GM19025 (cell line): ENCODE measurements at regions not wholly inside any gene's neighbourhood (a gene's known extent, or its start where the extent isn't known, plus 50 kb on each side); places are given as distances from the start of the nearest gene placed in this dataset.
"Not testable (repeated sequence)": the region's sequence is repeated elsewhere in the genome, so short reads cannot be mapped to it uniquely, and the experiment has no call there.

ENCODE experiments used
- ATAC-seq: cut with Tn5 transposase; IDR thresholded peaks from one replicate; pipeline ENCODE4 v1.9.1; 2021; ENCODE audit warnings: mild to moderate bottlenecking, low read depth, moderate library complexity; ENCODE audit not compliant: unreplicated experiment

DNA sequence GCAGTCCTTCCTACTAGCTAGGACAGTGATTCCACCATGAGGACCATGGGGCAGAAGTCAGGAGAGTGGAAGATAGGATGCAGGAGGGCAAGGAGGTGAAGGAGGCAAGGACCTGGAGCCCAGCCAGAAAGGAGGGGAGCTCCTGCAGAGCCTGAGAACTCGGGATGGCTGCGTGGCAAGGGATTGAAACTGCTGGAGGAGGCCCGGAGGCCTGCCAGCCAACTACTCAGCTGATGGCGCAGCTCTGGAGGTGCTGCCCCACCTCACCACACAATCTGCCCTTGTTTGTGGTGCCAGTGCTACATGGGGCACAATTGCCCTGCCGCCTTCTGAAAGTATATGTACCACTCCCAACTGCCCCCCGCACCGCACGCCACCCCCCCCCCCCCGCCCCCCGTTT, 307.3 kb upstream of the CHRNA7 start:
- not testable (repeated sequence) for ATAC-seq

DNA sequence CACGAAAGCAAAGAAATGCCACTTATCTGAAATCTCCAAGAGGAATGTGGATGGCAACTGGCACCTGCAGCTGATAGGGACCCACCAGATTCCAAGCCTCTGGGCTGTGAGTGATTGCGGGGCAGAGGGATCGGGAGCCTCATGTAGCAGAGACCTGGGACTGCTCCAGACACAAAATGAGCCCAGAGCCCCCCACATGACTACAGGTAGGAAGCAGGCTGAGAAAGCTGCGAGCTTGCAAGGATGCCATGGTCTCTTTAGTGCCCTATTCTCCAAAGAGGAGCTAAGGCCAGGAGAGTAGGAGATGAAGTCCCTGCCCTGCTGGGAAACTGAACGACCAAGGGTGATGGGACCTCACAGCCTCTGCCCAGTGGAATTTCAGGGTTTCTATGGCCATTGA, 305.4 kb upstream of the CHRNA7 start:
- ATAC-seq = not testable (repeated sequence)

DNA sequence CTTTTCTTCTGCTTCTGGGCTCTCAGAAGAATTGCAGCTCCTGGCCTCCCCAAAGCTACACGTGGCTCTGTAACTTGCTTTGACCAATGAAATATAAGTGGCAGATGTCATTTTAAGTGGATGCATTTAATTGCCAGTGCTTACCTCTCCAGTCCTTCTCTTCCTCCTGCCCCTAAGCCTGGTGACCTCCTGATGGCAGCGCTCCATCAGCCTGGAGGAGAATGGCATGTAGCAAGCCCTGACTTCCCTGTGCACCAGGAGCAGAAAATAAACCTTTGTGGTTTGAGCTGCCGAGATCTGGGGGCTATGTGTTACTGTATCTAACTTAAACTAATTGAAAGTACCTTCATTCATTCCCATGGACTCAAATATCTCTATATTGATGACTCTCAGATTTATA, 304.7 kb upstream of the CHRNA7 start:
- ATAC-seq = not testable (repeated sequence)

DNA sequence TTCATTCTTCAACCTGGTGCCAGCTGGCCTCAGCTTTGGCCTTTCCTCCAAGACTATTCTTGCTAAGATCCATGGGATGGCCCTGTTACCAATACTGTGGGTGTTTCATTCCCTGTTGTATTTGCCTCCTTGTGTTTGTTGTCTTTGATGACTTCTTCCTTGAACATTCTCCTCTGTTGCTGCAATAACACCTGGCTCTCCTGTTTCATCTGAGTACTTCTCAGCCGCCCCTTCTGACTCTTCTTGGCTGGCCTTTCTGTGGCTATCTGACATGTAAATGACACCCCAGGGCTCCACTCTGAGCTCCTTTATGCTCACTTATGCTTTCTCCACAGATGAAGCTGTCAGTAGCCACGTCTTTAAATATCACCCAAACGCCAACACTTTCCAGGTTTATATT, 302.7 kb upstream of the CHRNA7 start:
- ATAC-seq = no peak

DNA sequence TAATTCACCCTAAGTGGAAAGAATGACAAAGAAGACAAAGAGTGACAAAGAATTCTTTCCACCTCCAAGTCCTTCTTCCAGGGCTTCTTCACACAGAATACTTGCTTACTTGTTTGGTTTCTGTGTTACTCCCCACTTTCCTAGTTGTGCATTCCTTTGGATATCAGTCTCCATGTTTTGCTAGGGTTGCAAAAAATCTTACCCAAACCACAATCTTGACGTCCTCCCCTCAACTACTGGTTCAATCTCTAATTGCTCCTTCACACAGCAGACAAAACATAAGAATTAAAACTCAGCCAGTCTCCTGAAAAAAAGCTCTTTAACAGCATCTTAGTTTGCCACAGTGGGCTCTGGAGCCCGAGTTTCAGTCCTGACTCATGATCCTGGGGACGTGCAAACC, 297.6 kb upstream of the CHRNA7 start:
- ATAC-seq = no peak

DNA sequence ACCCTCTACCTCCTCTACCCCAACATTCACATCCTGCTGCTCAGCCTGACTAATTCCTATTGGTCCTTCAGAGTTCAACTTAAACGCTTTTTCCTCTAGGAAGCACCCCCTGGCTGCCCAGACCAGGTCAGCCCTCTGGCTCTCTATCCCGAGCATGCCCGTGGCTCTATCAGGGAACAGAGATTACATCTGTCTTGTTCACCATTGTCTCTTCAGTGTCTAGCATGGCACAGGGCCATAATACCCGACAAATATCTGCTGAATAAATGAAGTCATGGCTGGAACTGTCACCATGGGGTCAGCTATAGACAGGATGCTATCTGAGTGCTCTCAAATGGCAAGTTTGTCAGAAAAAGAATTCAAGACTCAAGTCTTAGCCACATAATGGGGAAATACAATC, 296.9 kb upstream of the CHRNA7 start:
- no peak for ATAC-seq

DNA sequence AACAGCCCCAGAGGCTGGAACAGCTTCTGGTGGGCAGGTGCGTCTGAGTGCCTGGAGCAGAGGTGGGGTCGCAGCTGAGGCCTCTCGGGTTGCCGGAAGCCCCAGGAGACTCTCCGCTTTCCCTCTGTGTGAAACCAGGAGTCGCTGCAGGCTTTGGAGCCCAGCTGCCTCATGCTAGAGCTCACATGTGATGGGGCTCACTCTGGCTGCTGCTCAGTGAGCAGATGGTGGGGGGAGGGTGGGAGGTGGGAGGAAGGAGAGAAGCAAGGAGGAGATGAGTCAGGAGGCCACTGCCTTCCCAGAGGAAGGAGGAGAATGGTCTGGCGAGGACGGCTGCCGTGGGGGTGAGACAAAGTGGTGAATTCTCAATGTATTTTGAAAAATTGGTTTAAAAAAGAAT, 290.1 kb upstream of the CHRNA7 start:
- ATAC-seq = no peak

DNA sequence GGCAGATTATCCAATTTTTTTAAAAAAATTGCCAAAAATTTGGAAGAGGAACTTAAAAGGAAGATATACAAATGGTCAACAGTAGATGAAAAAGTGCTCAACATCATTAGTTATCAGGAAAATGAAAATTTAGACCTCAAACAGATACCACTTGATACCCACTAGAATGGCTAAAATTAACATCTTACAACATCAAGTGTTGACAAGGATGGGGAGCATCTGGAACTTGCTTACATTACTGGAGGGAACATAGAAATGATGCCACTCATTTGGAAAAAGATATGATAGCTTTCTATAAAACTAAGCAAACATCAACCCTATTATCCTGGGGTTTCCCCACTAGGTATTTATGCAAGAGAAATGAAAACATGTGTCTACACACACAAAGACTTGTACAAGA, 284.5 kb upstream of the CHRNA7 start:
- ATAC-seq = no peak

DNA sequence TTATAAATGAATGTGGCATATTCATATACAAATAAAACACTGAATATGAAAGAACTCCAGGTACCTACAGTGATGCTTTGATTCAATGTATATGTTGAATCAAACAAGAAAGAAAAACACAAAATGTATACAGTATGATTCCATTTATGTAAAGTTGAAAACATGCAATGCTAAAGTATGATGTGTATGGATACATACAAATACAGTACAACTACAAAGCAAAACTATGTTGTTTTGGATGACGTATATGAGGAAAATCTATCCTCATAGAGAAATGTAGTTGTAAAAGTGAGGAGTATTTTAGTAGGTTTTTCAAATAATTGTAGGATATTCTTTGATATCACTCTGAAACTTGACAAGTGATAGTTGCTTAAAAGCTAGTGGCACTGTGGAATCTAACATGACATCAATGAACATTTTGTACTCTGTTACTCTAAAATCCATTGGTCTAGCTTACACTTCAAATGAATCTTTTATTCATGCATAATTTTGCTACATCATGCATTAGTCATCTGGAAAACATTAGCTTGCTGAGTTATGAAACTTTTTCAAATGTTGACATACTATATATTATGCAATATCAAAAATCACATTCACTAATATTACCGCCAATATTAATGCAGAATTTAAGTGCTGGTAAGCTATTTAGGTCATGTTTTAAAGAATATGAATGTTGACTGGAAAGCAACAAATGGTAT, 278.1 kb upstream of the CHRNA7 start:
- ATAC-seq = no peak

DNA sequence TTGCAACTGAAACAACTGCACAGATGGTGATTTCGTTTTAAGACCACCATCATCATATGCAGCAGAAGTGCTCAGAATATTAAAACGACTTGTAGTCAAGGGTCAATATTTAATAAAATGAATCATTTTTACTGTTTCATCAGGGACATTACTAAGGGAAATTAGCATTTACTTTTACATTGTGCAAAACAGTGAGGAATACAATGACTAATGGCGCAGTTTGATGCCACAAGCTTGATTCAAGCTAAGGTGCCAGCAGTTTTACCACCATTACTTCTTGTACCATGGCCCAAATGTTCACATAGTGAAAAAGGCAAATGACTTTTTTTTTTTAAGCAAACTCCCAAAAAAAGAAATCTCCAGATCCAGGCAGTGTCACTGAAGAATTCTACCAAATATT, 277.4 kb upstream of the CHRNA7 start:
- no peak for ATAC-seq

DNA sequence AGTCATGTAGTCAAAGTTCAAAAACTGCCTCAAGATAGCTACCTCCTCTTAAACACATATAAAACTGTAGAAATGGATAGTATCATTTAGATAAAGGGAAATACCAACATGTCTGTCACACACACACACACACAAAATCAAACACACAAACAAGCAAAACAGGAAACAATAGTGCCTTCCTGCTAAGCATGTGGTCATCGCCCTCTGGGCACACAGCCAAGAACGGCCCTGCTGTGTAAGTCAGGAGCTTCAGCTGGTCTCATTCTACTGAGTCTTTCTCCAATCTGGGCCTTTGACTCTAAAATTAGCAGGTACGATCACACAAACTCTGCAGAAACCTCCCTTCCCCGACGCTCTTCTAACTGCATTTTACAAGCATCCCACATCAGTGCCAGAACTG, 272.2 kb upstream of the CHRNA7 start:
- no peak for ATAC-seq

DNA sequence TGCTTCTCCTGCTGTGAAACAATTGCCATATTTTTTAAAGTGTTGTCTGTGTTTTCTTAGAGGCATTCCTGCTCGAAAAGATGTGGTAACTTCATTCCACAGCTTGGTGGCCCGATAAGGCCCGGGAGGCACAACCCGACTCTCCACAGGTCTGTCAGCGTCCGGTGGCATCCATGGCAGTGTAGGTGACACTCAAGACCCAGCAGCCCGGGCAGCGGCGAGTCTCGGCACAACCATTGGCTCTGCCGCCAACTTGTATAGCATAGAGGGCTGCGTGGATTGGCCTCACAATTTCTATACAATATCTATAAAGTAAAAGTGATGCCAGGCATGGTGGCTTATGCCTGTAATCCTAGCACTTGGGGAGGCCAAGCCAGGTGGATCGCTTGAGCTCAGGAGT, 262.3 kb upstream of the CHRNA7 start:
- no peak for ATAC-seq

DNA sequence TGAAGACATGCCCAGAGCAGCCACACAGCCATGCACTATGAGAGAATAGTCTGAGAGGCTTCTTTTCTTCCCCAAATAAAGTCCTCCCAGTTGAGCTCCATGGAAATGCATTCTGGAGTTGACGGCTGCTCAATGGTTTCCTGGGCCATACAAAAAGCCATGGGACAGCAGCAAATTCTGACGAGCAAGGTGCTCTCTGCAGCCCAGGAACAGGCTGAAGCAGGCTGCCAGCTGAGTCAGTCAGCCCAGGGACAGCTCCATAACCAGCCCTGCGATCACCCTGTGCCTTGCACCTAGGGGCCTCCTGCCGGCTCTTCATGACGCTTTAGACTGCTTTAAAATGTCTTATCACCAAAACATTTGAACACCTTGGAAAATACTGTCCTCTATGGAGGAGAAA, 256.3 kb upstream of the CHRNA7 start:
- ATAC-seq = no peak

DNA sequence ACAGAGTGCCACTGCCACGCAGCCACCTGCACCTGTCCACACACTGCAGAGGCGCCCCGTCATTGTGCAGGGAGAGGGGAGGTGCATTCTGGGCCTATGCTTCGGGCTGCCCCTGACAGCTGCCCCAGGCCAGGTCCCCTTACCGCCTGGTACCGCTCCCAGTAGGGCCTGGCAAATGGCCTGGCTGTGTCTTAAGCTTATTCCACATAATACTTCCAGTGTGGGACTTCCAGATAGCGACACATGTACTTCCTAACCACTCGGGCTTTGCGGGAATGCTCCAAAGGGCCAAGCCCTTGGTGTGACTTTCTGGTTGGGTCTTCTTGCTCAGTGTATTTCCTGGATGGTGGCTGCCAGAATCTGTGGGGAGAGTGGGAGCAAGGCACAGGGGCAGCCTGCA, 254.3 kb upstream of the CHRNA7 start:
- no peak for ATAC-seq

DNA sequence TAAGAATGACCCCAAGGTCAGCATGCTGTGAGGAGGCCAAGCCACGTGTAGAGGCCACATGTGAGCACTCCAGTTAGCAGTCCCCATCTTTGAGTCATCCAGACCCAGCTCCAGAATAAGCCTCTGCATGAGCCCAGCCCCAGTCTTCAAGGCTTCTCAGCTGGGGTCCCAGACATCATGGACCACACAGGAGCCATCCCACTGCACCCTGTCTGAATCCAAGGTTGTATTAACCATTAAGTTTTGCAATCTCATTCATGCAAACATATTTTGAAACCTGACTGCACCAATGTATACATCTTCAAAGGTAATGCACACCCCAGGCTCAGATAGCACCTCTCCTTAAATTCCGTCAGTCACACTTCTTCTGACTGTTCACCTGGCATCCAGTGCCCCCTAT, 249.1 kb upstream of the CHRNA7 start:
- no peak for ATAC-seq

DNA sequence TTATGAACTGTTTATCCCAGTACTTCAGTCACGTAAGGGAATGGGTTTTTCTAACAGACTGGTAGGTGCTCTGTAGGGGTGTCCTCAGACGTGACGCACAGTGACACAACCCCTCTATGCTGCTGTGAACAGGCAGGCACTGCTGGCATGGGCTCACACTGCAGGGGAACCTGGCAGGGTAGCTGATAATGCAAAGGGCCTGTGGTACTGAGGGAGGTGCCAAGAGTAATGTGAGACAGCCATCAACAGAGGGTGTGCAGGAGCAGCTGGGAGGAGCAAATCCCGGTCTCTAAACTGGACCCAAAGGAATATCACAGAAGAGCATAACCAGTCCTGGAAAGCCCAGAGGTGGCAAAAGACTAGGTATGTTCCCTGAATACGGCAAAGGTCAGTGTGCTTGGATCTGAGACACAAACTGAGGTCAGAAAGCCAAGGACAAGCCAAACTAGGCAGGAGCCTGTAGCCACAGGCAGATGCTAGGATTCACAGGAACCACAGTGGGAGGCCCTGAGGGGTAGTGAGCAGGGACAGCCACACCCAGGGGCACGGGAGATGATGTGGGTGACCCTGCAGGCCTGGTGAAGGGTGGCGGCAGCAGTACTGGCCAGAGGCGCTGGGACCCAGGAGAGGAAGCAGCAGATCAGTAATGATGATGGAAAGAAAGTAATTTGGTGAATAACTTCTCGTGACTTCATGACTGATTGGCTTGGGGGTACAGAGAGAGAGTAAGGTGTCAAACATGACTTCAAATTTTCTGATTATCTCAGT, 248.1 kb upstream of the CHRNA7 start:
- no peak for ATAC-seq

DNA sequence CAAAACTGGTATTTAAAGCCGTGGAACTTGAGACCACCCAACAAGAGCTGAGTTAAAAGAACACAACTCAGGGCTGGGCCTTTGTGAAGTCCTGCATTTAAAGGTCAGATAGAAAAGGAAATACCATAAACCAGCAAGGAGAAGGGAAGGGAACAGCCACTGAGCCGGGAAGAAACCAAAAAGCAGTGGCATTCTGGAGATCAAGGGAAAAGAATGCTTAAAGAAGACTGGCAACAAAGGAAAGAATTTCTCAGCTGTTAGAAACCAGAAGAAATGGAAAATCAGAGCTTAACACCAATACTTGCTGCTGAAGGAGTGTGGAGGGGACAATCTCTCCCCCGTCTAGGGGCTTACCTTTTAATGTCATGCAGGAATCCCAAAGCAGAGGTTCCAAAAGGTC, 247.4 kb upstream of the CHRNA7 start:
- no peak for ATAC-seq

DNA sequence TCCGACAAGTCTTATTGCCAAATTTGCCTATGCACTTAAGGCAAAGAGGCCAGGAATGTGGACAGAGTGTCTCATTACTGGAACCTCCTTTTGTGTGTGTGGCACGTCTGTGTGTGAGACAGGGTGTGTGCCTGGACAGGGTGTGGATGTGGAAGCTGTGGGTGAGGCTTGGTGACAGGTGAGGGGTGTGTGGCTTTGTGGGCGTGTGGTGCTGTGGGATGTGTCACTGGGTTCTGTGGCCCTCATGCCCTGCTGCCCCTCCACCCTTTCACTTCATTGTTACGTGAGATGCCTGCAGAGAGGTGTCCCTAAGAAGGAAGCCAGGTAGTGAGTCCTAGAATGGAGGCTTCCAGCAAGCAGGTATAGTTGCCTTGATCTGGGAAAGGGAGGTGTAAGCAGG, 244.0 kb upstream of the CHRNA7 start:
- no peak for ATAC-seq

DNA sequence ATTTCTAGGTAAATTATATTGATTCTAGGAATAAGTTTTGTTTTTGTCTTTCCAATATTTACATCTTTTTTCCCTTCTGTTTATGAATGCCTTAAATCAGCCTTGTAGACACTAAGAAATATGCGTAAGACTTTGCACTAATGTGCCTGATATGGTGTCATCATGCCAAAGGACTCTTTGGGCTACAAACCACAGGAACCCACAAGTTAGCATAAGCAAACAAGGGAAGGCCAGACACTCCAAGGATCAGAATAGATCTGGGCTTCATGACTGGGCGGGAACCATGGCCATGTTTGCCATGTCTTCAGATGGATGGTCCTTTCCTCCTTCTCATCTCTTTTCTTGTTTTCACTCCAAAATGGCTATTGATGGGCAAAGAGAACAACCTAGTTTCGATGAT, 242.2 kb upstream of the CHRNA7 start:
- no peak for ATAC-seq

DNA sequence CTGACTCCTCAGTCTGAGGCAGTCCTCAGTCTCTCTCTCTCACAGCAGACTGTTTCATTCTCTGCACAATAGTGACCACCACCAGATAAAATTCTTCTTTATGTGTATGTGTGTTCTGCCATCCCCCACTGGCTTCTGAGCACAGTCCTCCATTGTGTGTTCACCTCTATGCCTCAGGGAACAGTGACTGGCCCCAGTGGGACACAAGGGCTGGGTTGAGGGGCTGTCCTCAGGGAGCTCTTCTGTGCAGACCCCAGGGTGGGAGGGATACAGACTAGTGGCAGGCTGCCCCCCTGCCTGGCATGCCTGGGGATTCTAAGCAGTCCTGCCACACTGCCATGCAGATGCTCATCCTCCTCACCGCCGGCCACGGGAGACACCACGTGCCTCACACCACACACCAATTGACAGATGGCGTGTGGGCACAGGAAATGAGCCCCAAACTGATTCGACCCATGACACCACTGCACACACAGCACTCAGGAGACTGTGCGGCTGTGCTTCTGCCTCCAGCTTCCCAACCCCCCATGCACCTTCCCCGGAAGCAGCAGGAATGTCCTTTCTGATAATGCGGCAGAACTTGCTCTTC, 237.6 kb upstream of the CHRNA7 start:
- no peak for ATAC-seq

DNA sequence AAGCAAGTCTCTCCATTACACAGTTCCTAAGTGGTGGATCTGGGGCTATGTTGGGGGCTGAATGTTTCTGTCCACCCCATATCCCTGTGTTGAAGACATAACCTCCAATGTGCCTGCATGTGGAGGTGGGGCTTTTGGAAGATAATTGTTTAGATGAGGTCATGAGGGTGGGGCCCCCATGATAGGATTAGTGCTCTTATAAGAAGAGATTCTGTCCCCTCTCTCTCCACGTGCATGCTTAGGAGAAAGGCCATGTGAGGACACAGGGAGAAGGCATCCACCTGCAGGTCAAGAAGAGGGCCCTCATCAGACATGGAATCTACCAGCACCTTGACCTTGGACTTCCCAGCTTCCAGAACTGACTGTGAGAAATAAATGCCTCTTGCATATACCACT, 231.0 kb upstream of the CHRNA7 start:
- no peak for ATAC-seq

DNA sequence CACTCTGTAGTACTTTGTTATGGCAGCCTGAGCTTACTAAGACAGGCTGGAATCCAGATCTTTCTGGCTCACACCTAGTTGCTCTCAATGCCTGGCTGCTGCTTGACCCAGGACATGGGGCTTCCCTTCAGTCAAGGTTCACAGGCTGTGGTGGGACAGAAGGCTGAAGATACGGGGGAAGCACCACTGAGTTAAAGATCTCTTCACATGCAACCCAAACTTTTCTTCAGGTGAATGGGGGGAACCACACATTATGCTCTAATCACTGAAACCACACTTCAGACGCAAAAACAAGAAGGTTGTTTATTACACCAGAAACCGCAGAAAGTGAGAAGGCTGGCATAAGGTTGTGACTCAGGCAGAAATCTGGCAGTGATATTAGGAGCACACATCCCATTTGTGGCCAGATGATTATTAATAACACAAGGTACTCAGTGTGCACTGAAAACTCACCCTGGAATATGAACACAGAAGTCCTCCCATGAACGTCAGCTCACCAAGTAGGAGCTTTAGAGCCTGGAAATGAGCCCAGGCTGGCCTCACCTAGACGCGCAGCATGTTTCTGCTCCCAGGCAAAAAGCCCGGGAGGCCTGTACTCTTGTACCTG, 230.5 kb upstream of the CHRNA7 start:
- ATAC-seq = peak; percentile 87
